ENCODE measurements at regions not wholly inside any gene's neighbourhood (a gene's known extent, or its start where the extent isn't known, plus 50 kb on each side); places are given as distances from the start of the nearest gene placed in this dataset.

- no peak for DNase-seq
These were observed 77.6 kb downstream of the PCDH1 start for GRCh38 chr5:141800617-141801016.

DNA sequence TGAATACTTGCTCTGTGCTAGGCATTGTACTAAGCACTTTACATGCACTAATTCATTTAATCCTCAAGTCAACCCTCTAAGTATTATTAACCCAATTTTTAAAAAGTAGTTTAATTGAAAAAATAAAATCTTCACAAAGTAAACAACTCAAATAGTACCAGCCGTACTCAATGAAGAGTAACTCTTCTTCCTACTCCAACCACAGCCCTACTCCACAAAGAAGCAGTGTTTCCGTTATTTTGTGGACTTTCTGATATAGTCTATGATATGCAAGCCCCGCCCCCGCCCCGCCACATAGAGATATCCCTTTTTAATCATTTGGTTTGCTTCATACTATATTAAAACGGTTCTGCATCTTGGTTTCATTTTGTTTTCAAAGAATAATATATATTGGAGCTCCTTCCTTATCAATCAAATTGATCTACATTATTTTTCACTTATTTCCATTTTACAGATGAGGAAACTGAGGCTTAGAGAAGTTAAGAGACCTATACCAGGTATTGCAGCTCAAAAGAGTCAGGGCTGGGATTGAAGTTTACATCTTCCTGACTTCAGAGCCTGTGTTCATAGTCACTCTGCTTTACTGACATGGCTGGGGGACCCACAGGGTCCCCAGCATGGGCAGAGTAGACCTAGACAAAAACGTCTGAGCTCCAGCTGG, 78.6 kb downstream of the PCDH1 start:
- DNase-seq: no peak

- no peak for DNase-seq
These were observed 80.8 kb downstream of the PCDH1 start for GRCh38 chr5:141797425-141797824.

DNA sequence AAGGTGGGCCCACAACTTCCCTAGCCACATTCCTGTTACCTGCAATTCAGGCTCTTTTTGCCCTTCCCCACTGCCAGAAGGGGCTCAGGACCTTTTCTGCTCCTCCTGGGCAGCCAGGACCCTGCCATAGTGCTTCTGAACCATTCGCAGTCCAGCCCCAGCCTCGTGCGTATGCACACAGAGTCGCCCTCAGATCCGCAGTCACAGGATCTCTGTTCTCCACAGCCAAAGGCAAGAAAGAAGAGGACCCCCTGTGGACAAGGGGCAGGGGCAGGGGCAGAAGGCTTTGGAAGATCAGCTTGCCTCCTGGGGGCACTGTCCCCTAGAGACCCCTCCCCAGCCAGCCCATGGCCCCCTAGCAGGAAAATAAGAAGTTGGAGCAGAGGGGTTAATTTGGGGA, 82.8 kb downstream of the PCDH1 start:
- no peak for DNase-seq

GRCh38 chr5:141793881-141794280, 84.3 kb downstream of the PCDH1 start:
- DNase-seq: no peak

GRCh38 chr5:141793403-141793802, 84.8 kb downstream of the PCDH1 start:
- no peak for DNase-seq

DNA sequence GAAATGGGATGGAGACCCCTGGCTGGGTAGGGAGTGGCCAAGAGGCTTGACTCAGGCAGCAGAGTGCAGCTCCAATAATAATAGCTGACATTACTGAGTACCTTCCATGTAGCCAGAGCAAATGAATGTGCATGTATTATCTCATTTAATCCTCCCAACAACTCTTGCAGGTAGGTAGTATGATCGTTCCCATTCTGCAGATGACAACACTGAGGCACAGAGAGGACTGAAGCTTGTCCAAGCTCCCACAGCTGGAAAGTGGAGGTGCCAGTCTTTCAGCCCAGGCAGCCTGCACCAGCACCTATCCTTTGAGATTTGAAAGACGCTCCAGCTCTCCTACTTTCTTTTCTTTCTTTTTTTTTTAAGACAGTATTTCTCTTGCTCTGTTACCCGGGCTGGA, 87.6 kb downstream of the PCDH1 start:
- DNase-seq: no peak

GRCh38 chr5:141789330-141789729, 88.9 kb downstream of the PCDH1 start:
- no peak for DNase-seq

- DNase-seq: no peak
These were observed 89.8 kb downstream of the PCDH1 start for GRCh38 chr5:141788296-141788970.

DNA sequence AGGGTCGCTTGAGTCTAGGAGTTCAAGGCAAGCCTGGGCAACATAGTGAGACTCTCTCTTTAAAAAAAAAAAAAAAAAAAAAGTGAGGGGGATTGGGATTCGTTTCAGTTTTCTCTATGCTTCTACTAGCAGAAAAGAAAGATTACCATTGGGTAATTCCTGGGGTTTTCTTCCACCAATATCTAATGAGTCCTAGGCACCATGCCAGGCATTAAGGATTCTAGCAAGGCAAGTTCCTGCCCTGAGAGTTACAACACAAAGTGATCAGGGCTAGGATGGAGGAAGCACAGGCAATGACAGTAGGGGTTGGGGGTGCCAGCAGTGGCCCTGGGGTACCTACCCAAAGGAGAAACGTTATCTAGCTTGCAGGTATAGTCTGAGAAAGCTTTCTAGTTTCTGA, 90.8 kb downstream of the PCDH1 start:
- no peak for DNase-seq

DNA sequence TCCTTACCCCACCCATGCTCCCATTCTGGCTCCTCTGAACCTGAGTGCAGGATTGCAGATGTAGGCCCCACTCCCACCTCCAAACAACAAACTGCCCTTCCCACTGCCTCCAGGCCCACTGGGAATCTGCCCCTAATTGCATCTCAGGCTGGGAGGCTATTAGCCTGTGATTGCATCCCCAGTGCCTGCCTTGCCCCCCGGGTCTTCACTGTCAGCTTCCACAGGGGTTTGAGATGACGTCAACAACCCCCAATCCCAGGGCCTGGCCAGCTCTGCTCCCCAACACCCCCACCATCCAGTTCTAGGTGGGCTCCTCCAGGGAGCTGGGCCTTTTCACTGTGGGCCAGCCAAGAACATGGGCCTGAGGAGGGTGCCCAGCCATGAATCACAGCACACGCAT, 91.5 kb downstream of the PCDH1 start:
- no peak for DNase-seq

DNA sequence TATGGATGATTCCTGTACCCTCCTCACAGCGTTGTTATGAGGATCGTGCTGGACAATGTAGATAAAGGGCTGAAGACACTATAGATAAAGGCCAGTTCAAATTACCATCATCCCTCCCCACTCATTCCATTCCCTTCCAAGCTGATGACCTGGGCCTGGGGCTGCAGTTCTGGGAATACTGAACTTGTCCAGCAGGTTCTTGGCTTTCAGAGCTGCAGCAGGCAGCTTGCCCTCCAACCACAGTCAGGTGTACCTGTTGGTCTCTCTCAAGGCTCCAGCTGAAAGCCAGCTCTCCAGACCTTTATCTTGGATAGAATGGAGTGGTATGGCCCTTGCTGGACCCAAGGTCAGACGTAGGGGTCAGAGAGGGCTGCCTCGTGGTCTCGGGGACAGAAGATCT, 92.5 kb downstream of the PCDH1 start:
- DNase-seq: no peak

DNA sequence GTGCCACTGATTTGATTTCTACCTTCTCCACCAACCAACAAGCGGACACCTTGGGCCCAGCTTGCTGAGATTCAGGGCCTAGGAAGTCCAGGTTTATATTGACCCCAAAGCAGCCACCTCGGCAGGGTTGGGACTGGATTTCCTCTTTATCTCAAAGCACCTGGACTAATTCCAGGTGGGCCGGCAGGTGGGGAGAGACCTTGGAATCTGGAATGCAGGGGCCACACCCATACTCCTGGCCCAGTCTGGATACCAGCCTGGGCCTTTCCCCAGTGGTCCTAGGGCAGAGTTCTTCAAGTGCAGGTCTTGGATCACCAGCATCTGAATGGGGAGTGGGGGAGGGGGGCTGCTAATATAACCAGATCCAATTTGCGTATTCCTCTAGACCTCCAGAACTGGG, 93.1 kb downstream of the PCDH1 start:
- DNase-seq: no peak

- DNase-seq: no peak
These were observed 93.7 kb downstream of the PCDH1 start for GRCh38 chr5:141784529-141784928.

- DNase-seq: no peak
These were observed 94.3 kb downstream of the PCDH1 start for GRCh38 chr5:141783947-141784296.

- DNase-seq: no peak
These were observed 94.9 kb downstream of the PCDH1 start for GRCh38 chr5:141783005-141783946.

DNA sequence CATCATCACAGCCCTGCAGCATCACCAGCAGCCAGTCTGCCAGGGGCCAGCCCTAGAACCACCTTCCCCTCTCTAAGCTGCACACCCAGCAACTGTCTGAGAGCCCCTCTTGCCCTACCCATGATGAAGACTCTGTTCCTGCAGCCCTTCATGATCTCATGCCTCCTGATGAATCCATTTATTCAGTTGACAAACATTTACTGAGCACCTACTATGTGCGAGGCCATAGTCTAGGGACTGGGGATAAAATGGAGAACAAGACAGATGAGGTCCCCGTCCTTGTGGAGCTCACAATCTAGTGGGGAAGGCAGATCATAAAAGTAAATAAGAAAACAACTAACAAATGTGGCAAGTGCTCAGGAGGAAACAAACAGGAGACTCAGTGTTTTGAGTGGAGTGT, 96.3 kb downstream of the PCDH1 start:
- no peak for DNase-seq

DNA sequence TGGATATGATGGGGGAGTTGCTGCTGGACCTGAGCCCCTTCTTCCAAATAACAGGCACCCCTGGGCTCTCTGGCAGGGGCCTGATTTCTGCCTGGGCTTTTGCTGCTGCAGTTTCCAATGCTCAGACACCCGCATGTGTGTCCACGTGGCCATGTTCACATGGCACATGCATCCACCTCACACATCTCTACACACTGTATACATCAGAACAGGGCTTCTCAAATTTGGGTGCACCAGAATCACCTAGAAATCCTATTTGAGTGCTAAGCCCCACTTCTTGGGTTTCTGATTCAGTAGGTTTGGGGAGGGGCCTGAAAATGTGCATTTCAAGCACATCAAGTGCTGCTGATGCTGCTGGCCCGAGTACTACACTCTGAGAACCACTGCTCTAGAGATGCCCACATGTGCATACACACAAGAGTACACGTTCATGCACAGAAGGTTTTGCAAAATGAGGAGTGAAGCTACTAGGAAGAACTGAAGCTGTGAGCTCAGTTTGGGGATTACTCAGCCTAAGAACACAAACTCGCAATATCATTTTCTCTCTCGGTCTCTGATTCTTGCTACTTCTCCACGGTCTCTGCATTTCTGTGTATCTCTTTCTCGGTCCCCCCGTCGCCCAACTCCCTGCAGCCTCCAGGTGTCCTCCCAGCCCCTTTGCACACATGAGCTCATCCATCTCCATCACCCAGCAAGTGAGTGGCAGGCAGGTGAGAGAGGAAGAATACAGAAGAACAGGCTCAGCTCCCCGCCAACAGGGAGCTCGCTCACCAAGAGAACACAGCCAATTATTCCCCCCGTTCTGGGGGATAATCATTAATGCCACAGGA, 97.0 kb downstream of the PCDH1 start:
- DNase-seq: no peak

- DNase-seq: no peak
These were observed 97.8 kb downstream of the PCDH1 start for GRCh38 chr5:141780240-141780951.

DNA sequence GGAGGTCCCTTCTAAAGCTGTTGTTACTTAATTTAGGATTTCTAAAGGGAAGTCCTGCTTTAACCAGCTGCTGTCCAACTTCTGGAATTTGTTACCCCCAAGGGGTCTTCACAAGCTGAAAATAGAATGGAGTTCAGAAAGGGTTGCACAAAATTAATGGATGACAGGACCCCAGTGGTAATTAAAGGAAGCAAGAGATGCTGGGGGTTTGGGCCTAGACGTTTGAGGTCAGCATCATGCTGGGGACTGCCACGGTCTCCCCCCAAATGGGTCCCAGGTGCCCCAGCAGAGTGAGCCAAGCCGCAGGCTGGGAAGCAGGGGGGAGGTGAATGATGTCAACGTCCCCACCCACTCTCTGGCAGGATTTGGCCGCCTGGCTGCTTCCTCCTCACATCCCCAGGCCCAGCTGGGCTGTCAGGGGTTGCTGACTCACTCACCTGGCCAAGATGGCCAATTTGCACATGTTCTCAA, 97.5 kb upstream of the ARAP3 start:
- no peak for DNase-seq

DNA sequence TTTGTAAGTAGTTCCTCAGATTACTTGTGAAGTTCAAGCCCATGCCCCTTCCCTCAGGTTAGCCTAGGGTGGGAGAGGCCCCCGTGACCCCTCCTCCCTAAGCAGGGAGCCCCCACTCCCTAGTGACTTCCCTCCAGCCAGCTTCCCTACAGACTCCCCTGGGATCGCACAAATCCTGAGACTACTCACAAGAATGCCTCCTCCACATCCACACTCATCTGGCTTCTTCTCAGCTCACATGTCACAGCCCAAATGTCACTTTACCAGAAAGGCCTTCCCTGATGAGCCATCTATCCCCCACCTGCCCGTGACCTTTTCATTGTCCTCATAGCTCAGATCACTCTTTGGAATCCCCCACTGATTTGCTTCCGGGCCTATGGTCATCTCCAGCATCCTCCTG, 96.7 kb upstream of the ARAP3 start:
- DNase-seq: no peak

GRCh38 chr5:141778206-141778605, 96.2 kb upstream of the ARAP3 start:
- no peak for DNase-seq
